IPS-20b (cell line): ENCODE measurements at regions not wholly inside any gene's neighbourhood (a gene's known extent, or its start where the extent isn't known, plus 50 kb on each side); places are given as distances from the start of the nearest gene placed in this dataset.

Source experiments
- H3K27ac ChIP-seq: one replicate; pipeline ENCODE4 v1.5.1; 2013; ENCODE audit warnings: low read length
- H3K27me3 ChIP-seq: 2 replicates; pipeline ENCODE4 v1.6.1; 2013; ENCODE audit warnings: mild to moderate bottlenecking, low read length, inconsistent platforms; ENCODE audit not compliant: insufficient read depth
- H3K36me3 ChIP-seq: 2 replicates; pipeline ENCODE4 v1.6.1; 2013; ENCODE audit warnings: low read depth, mild to moderate bottlenecking, inconsistent platforms, low read length, moderate library complexity; ENCODE audit not compliant: insufficient read depth
- H3K4me1 ChIP-seq: 2 replicates; pipeline ENCODE4 v1.6.1; 2013; ENCODE audit warnings: mild to moderate bottlenecking, control low read depth, inconsistent platforms, low read length, moderate library complexity; ENCODE audit not compliant: insufficient read depth
- H3K4me3 ChIP-seq: 2 replicates; pipeline ENCODE4 v1.5.1; 2013; ENCODE audit warnings: mild to moderate bottlenecking, low read length, inconsistent platforms
- H3K9ac ChIP-seq: 2 replicates; pipeline ENCODE4 v1.6.1; 2013; ENCODE audit warnings: low read depth, mild to moderate bottlenecking, inconsistent platforms, low read length, moderate library complexity
- H3K9me3 ChIP-seq: 2 replicates; pipeline ENCODE4 v1.6.1; 2013; ENCODE audit warnings: mild to moderate bottlenecking, low read depth, low read length, inconsistent platforms; ENCODE audit not compliant: insufficient read depth

- Histone ChIP-seq H3K36me3 (no peaks in the 10 kb centered on the region), H3K4me1 (no peaks in the 10 kb centered on the region), H3K9me3 (no peaks in the 10 kb centered on the region), H3K9ac (no peak overlapping the region), H3K27ac (no peak overlapping the region), H3K4me3 (no peak overlapping the region), H3K27me3 (peaks cover 7% of the 10 kb centered on the region)
Observed at GRCh38 chr17:33352526-33352925, 59.4 kb upstream of the ASIC2 start.

GRCh38 chr17:33356266-33356665 is 63.2 kb upstream of the ASIC2 start:
- Histone ChIP-seq H3K27ac (no peak overlapping the region), H3K9me3 (no peaks in the 10 kb centered on the region), H3K9ac (no peak overlapping the region), H3K36me3 (no peaks in the 10 kb centered on the region), H3K4me1 (no peaks in the 10 kb centered on the region), H3K27me3 (peaks cover 7% of the 10 kb centered on the region), H3K4me3 (no peak overlapping the region)

GRCh38 chr17:33363475-33363874 is 70.4 kb upstream of the ASIC2 start:
- Histone ChIP-seq H3K9me3 (no peaks in the 10 kb centered on the region), H3K27me3 (no peaks in the 10 kb centered on the region), H3K4me1 (peaks cover 13% of the 10 kb centered on the region), H3K27ac (no peak overlapping the region), H3K36me3 (no peaks in the 10 kb centered on the region), H3K9ac (no peak overlapping the region), H3K4me3 (no peak overlapping the region)

GRCh38 chr17:33366960-33367359 is 73.9 kb upstream of the ASIC2 start:
- no peak overlapping the region for H3K4me3 ChIP-seq
- H3K9ac ChIP-seq = no peak overlapping the region
- no peak overlapping the region for H3K27ac ChIP-seq
- H3K9me3 ChIP-seq = no peaks in the 10 kb centered on the region
- H3K4me1 ChIP-seq = peaks cover 30% of the 10 kb centered on the region
- H3K27me3 ChIP-seq = no peaks in the 10 kb centered on the region
- H3K36me3 ChIP-seq = no peaks in the 10 kb centered on the region

- no peaks in the 10 kb centered on the region for H3K27me3 ChIP-seq
- no peak overlapping the region for H3K4me3 ChIP-seq
- H3K9ac ChIP-seq = no peak overlapping the region
- no peaks in the 10 kb centered on the region for H3K9me3 ChIP-seq
- H3K4me1 ChIP-seq = peaks cover 17% of the 10 kb centered on the region
- H3K27ac ChIP-seq = no peak overlapping the region
- H3K36me3 ChIP-seq = no peaks in the 10 kb centered on the region
Observed at GRCh38 chr17:33369149-33369548, 76.1 kb upstream of the ASIC2 start.

GRCh38 chr17:33369876-33370275 is 76.8 kb upstream of the ASIC2 start:
- no peaks in the 10 kb centered on the region for H3K9me3 ChIP-seq
- no peak overlapping the region for H3K27ac ChIP-seq
- no peak overlapping the region for H3K4me3 ChIP-seq
- H3K27me3 ChIP-seq = no peaks in the 10 kb centered on the region
- H3K36me3 ChIP-seq = no peaks in the 10 kb centered on the region
- H3K4me1 ChIP-seq = peaks cover 17% of the 10 kb centered on the region
- H3K9ac ChIP-seq = no peak overlapping the region

GRCh38 chr17:33370401-33370800 is 77.3 kb upstream of the ASIC2 start:
- H3K27ac ChIP-seq = no peak overlapping the region
- H3K9ac ChIP-seq = no peak overlapping the region
- no peak overlapping the region for H3K4me3 ChIP-seq
- no peaks in the 10 kb centered on the region for H3K36me3 ChIP-seq
- peaks cover 17% of the 10 kb centered on the region for H3K4me1 ChIP-seq
- H3K9me3 ChIP-seq = no peaks in the 10 kb centered on the region
- no peaks in the 10 kb centered on the region for H3K27me3 ChIP-seq

- H3K36me3 ChIP-seq = no peaks in the 10 kb centered on the region
- H3K27me3 ChIP-seq = no peaks in the 10 kb centered on the region
- H3K4me3 ChIP-seq = no peak overlapping the region
- peaks cover 17% of the 10 kb centered on the region for H3K4me1 ChIP-seq
- H3K9me3 ChIP-seq = no peaks in the 10 kb centered on the region
- H3K27ac ChIP-seq = no peak overlapping the region
- no peak overlapping the region for H3K9ac ChIP-seq
Observed at GRCh38 chr17:33371377-33371776, 78.3 kb upstream of the ASIC2 start.

GRCh38 chr17:33373273-33373672 is 80.2 kb upstream of the ASIC2 start:
- no peak overlapping the region for H3K27ac ChIP-seq
- H3K9ac ChIP-seq = no peak overlapping the region
- H3K9me3 ChIP-seq = no peaks in the 10 kb centered on the region
- peaks cover 17% of the 10 kb centered on the region for H3K4me1 ChIP-seq
- H3K4me3 ChIP-seq = no peak overlapping the region
- H3K27me3 ChIP-seq = no peaks in the 10 kb centered on the region
- H3K36me3 ChIP-seq = no peaks in the 10 kb centered on the region

GRCh38 chr17:33375103-33375502 is 82.0 kb upstream of the ASIC2 start:
- no peak overlapping the region for H3K27ac ChIP-seq
- no peaks in the 10 kb centered on the region for H3K27me3 ChIP-seq
- H3K9ac ChIP-seq = no peak overlapping the region
- no peaks in the 10 kb centered on the region for H3K9me3 ChIP-seq
- peaks cover 8% of the 10 kb centered on the region for H3K4me1 ChIP-seq
- H3K36me3 ChIP-seq = no peaks in the 10 kb centered on the region
- H3K4me3 ChIP-seq = no peak overlapping the region

- H3K9me3 ChIP-seq = no peaks in the 10 kb centered on the region
- no peak overlapping the region for H3K9ac ChIP-seq
- no peak overlapping the region for H3K27ac ChIP-seq
- H3K36me3 ChIP-seq = no peaks in the 10 kb centered on the region
- peaks cover 7% of the 10 kb centered on the region; the same call in 1 of the 2 replicates for H3K4me1 ChIP-seq
- H3K4me3 ChIP-seq = no peak overlapping the region
- no peaks in the 10 kb centered on the region for H3K27me3 ChIP-seq
Observed at GRCh38 chr17:33375783-33376182, 82.7 kb upstream of the ASIC2 start.

GRCh38 chr17:33377837-33378595 is 84.9 kb upstream of the ASIC2 start:
- Histone ChIP-seq H3K9me3 (no peaks in the 10 kb centered on the region), H3K27me3 (no peaks in the 10 kb centered on the region), H3K9ac (no peak overlapping the region), H3K4me1 (peaks cover 9% of the 10 kb centered on the region; the same call in 1 of the 2 replicates), H3K36me3 (no peaks in the 10 kb centered on the region), H3K4me3 (no peak overlapping the region), H3K27ac (no peak overlapping the region)
